Inflammatory macrophage treated with lipopolysaccharide for 1 hour (primary cell): ENCODE measurements at regions not wholly inside any gene's neighbourhood (a gene's known extent, or its start where the extent isn't known, plus 50 kb on each side); places are given as distances from the start of the nearest gene placed in this dataset.

ENCODE experiments used
- DNase-seq, 2 donors: peaks; one replicate each; pipeline ENCODE4 v3.0.0-alpha.2; 2020 to 2022

GRCh38 chrX:39755143-39756032, 342.4 kb downstream of the BCOR start:
- no peak for DNase-seq

- DNase-seq = no peak
Observed at GRCh38 chrX:39756086-39756883, 341.5 kb downstream of the BCOR start.

GRCh38 chrX:39757971-39758370, 339.8 kb downstream of the BCOR start:
- DNase-seq = no peak

GRCh38 chrX:39758791-39759525, 338.8 kb downstream of the BCOR start:
- DNase-seq = no peak

- DNase-seq = no peak
Observed at GRCh38 chrX:39759526-39760224, 338.1 kb downstream of the BCOR start.

GRCh38 chrX:39760930-39761329, 336.8 kb downstream of the BCOR start:
- peak in 1 of 2 donors; percentile 42 for DNase-seq

- peak; percentile 23 to 29 for DNase-seq
Observed at GRCh38 chrX:39762266-39762841, 335.4 kb downstream of the BCOR start.

- no peak for DNase-seq
Observed at GRCh38 chrX:39764441-39764914, 333.3 kb downstream of the BCOR start.

GRCh38 chrX:39765327-39765726, 332.4 kb downstream of the BCOR start:
- no peak for DNase-seq

GRCh38 chrX:39766085-39766726, 331.6 kb downstream of the BCOR start:
- no peak for DNase-seq

- DNase-seq = no peak
Observed at GRCh38 chrX:39766855-39767254, 330.9 kb downstream of the BCOR start.

- DNase-seq = no peak
Observed at GRCh38 chrX:39767446-39767845, 330.3 kb downstream of the BCOR start.

- DNase-seq = no peak
Observed at GRCh38 chrX:39769748-39770147, 328.0 kb downstream of the BCOR start.

GRCh38 chrX:39771089-39771488, 326.7 kb downstream of the BCOR start:
- no peak for DNase-seq

GRCh38 chrX:39772057-39772832, 325.5 kb downstream of the BCOR start:
- DNase-seq = peak; percentile 30 to 37

- no peak for DNase-seq
Observed at GRCh38 chrX:39773150-39773549, 324.6 kb downstream of the BCOR start.

GRCh38 chrX:39773923-39774773, 323.6 kb downstream of the BCOR start:
- DNase-seq = no peak

- DNase-seq = no peak
Observed at GRCh38 chrX:39774774-39775328, 322.9 kb downstream of the BCOR start.

GRCh38 chrX:39777623-39778025, 320.1 kb downstream of the BCOR start:
- DNase-seq = peak in 1 of 2 donors; percentile 10
